C4-2B (cell line): ENCODE measurements at regions not wholly inside any gene's neighbourhood (a gene's known extent, or its start where the extent isn't known, plus 50 kb on each side); places are given as distances from the start of the nearest gene placed in this dataset.

Experiments
- CTCF ChIP-seq: fragments of 450-650 bp; conservative IDR thresholded peaks from 2 replicates; pipeline ENCODE4 v1.5.1; 2017; ENCODE audit warnings: mild to moderate bottlenecking
- ZFX ChIP-seq: fragments of 450-650 bp; IDR thresholded peaks from 2 replicates; pipeline ENCODE4 v1.6.1; 2017

- TF ChIP-seq CTCF, result no peak
- TF ChIP-seq ZFX, result no peak
These were observed 342.7 kb downstream of the GPD2 start for GRCh38 chr2:156778916-156779315.
